MCF 10A (cell line): ENCODE measurements at regions not wholly inside any gene's neighbourhood (a gene's known extent, or its start where the extent isn't known, plus 50 kb on each side); places are given as distances from the start of the nearest gene placed in this dataset.

ENCODE experiments used
- BruUV-seq: library from RNA; stranded (reverse); fragments of 400-500 nt; replicated peaks from 2 replicates; lab custom pipeline; 2021; lab: Mats Ljungman, UMichigan
- CTCF ChIA-PET: fragments of 300-600 bp; sonication (Branson Sonifier 250); formaldehyde crosslinking; extraction: SDS; loops from one replicate; lab custom pipeline; 2021; ENCODE audit warnings: antibody characterized with exemption, inconsistent platforms; lab: Yijun Ruan, JAX
- POLR2A ChIA-PET: fragments of 300-600, 350-650 bp; sonication (Branson Sonifier 250); formaldehyde crosslinking; extraction: SDS; loops from one replicate; lab custom pipeline; 2020; ENCODE audit warnings: antibody characterized with exemption, inconsistent platforms; lab: Yijun Ruan, JAX
- DNase-seq: peaks from one replicate; pipeline ENCODE4 v3.0.0-alpha.2; 2018; ENCODE audit not compliant: unreplicated experiment
- H3K27ac Mint-ChIP-seq: one replicate; pipeline ENCODE4 v1.8.0; 2022; ENCODE audit warnings: mild to moderate bottlenecking, low read depth, mixed read lengths; ENCODE audit not compliant: unreplicated experiment
- H3K27me3 Mint-ChIP-seq: one replicate; pipeline ENCODE4 v1.8.0; 2022; ENCODE audit warnings: mixed read lengths; ENCODE audit not compliant: insufficient read depth, unreplicated experiment
- H3K36me3 Mint-ChIP-seq: one replicate; pipeline ENCODE4 v1.8.0; 2022; ENCODE audit warnings: mild to moderate bottlenecking, moderate library complexity, mixed read lengths; ENCODE audit not compliant: insufficient read depth, unreplicated experiment
- H3K4me1 Mint-ChIP-seq: one replicate; pipeline ENCODE4 v1.8.0; 2022; ENCODE audit warnings: mixed read lengths; ENCODE audit not compliant: insufficient read depth, unreplicated experiment
- H3K4me3 Mint-ChIP-seq: one replicate; pipeline ENCODE4 v1.8.0; 2022; ENCODE audit warnings: mild to moderate bottlenecking, moderate library complexity, mixed read lengths; ENCODE audit not compliant: unreplicated experiment
- H3K9me3 Mint-ChIP-seq: one replicate; pipeline ENCODE4 v1.8.0; 2022; ENCODE audit warnings: mixed read lengths; ENCODE audit not compliant: unreplicated experiment
- CTCF ChIP-seq: fragments of 200-600 bp; IDR thresholded peaks from one replicate; pipeline ENCODE4 v1.8.0; 2022; ENCODE audit warnings: antibody characterized with exemption, mild to moderate bottlenecking; ENCODE audit not compliant: unreplicated experiment
- intact Hi-C: fragments of 100-400 bp; cut with micrococcal nuclease; formaldehyde crosslinking; loops from 2 replicates; pipeline ENCODE4 v1.14.1; 2022

- Mint-ChIP-seq H3K4me3 (no peak overlapping the region), H3K4me1 (no peaks in the 10 kb centered on the region), H3K27me3 (peaks cover 89% of the 10 kb centered on the region), H3K27ac (no peak overlapping the region), H3K9me3 (no peaks in the 10 kb centered on the region), H3K36me3 (no peaks in the 10 kb centered on the region)
- CTCF ChIA-PET, result interaction anchor here (0.9 kb wide), 1 partner anchor 100 kb away, joined by 3 read pairs; no protein-coding TSS in a partner anchor
- no peak for TF ChIP-seq CTCF
- DNase-seq, result no peak
- no TSS peak for BruUV-seq
- intact Hi-C loops, result no loop called here
- POLR2A ChIA-PET, result no interaction called here
Observed at GRCh38 chr16:56140645-56141044, 50.6 kb upstream of the GNAO1 start.

- no peak for TF ChIP-seq CTCF
- CTCF ChIA-PET, result interaction anchor here (0.6 to 1.3 kb wide), 2 partner anchors 8 to 74 kb away, joined by 3 to 4 read pairs; no protein-coding TSS in a partner anchor
- DNase-seq, result no peak
- no TSS peak for BruUV-seq
- no peaks in the 10 kb centered on the region for H3K9me3 Mint-ChIP-seq
- intact Hi-C loops, result no loop called here
- no peaks in the 10 kb centered on the region for H3K4me1 Mint-ChIP-seq
- H3K27me3 Mint-ChIP-seq, result peaks cover 69% of the 10 kb centered on the region
- POLR2A ChIA-PET, result interaction anchor here (0.6 kb wide), 1 partner anchor 303 kb away, joined by 3 read pairs; no protein-coding TSS in a partner anchor
- H3K4me3 Mint-ChIP-seq, result no peak overlapping the region
- H3K36me3 Mint-ChIP-seq, result no peaks in the 10 kb centered on the region
- no peak overlapping the region for H3K27ac Mint-ChIP-seq
Observed at GRCh38 chr16:56137269-56137668, 54.0 kb upstream of the GNAO1 start.

- intact Hi-C loops, result no loop called here
- H3K27me3 Mint-ChIP-seq, result peaks cover 67% of the 10 kb centered on the region
- BruUV-seq, result no TSS peak
- CTCF ChIA-PET, result no interaction called here
- no peak overlapping the region for H3K27ac Mint-ChIP-seq
- H3K36me3 Mint-ChIP-seq, result no peaks in the 10 kb centered on the region
- H3K4me1 Mint-ChIP-seq, result no peaks in the 10 kb centered on the region
- TF ChIP-seq CTCF, result no peak
- no peaks in the 10 kb centered on the region for H3K9me3 Mint-ChIP-seq
- no peak for DNase-seq
- POLR2A ChIA-PET, result no interaction called here
- no peak overlapping the region for H3K4me3 Mint-ChIP-seq
Observed at GRCh38 chr16:56136256-56136655, 55.0 kb upstream of the GNAO1 start.

- no peak for DNase-seq
- Mint-ChIP-seq H3K9me3 (no peaks in the 10 kb centered on the region), H3K27ac (no peak overlapping the region), H3K4me3 (no peak overlapping the region), H3K4me1 (no peaks in the 10 kb centered on the region), H3K36me3 (no peaks in the 10 kb centered on the region), H3K27me3 (peaks cover 75% of the 10 kb centered on the region)
- intact Hi-C loops, result no loop called here
- no TSS peak for BruUV-seq
- ChIA-PET CTCF (interaction anchor here (0.6 to 1.0 kb wide), 3 partner anchors 26 to 422 kb away, joined by 3 to 4 read pairs (median 3); no protein-coding TSS in a partner anchor), POLR2A (no interaction called here)
- no peak for TF ChIP-seq CTCF
Observed at GRCh38 chr16:56134790-56135189, 56.5 kb upstream of the GNAO1 start.
